ENCODE measurements at regions not wholly inside any gene's neighbourhood (a gene's known extent, or its start where the extent isn't known, plus 50 kb on each side); places are given as distances from the start of the nearest gene placed in this dataset.

GRCh38 chr14:66139432-66139831 is 346.7 kb upstream of the CCDC196 start:
- Histone ChIP-seq H3K4me1 (ENCODE audit: low read length) (no peaks in the 10 kb centered on the region), H4K20me1 (ENCODE audit: insufficient read depth, low read length) (no peaks in the 10 kb centered on the region), H3K79me2 (ENCODE audit: low read length) (no peaks in the 10 kb centered on the region), H3K9ac (ENCODE audit: low read length) (no peak overlapping the region), H3K4me2 (ENCODE audit: low read depth, low read length) (no peak overlapping the region), H2AFZ (ENCODE audit: low read length) (no peak overlapping the region), H3K4me3 (ENCODE audit: low read length) (no peak overlapping the region), H3K27me3 (replicated peaks; ENCODE audit: insufficient read depth, low read length) (no peaks in the 10 kb centered on the region), H3F3A (ENCODE audit: insufficient read depth, low read length) (no peaks in the 10 kb centered on the region), H3K9me2 (replicated peaks; ENCODE audit: insufficient read depth, low read length) (no peaks in the 10 kb centered on the region), H3K9me3 (replicated peaks; ENCODE audit: insufficient read depth, low read length) (no peaks in the 10 kb centered on the region), H3K27ac (ENCODE audit: low read length) (no peak overlapping the region), H3K36me3 (replicated peaks; ENCODE audit: insufficient read depth, low read length) (no peaks in the 10 kb centered on the region)
- TF ChIP-seq EZH2 (optimal IDR thresholded peaks at IDR 0.05; ENCODE audit: low read depth, low read length) (no peak), EZH2phosphoT487 (IDR thresholded peaks at IDR 0.05; ENCODE audit: low read length) (no peak), CTCF (IDR thresholded peaks at IDR 0.05; ENCODE audit: low read length) (no peak)
- no peak for DNase-seq

- DNase-seq, result peak; percentile 31
- Histone ChIP-seq H4K20me1 (ENCODE audit: insufficient read depth, low read length) (no peaks in the 10 kb centered on the region), H3K4me2 (ENCODE audit: low read depth, low read length) (no peak overlapping the region), H3K4me1 (ENCODE audit: low read length) (no peaks in the 10 kb centered on the region), H3K9me2 (replicated peaks; ENCODE audit: insufficient read depth, low read length) (no peaks in the 10 kb centered on the region), H3K36me3 (replicated peaks; ENCODE audit: insufficient read depth, low read length) (no peaks in the 10 kb centered on the region), H3F3A (ENCODE audit: insufficient read depth, low read length) (no peaks in the 10 kb centered on the region), H3K27ac (ENCODE audit: low read length) (no peak overlapping the region), H3K79me2 (ENCODE audit: low read length) (no peaks in the 10 kb centered on the region), H3K27me3 (replicated peaks; ENCODE audit: insufficient read depth, low read length) (no peaks in the 10 kb centered on the region), H3K4me3 (ENCODE audit: low read length) (no peak overlapping the region), H3K9ac (ENCODE audit: low read length) (no peak overlapping the region), H3K9me3 (replicated peaks; ENCODE audit: insufficient read depth, low read length) (no peaks in the 10 kb centered on the region), H2AFZ (ENCODE audit: low read length) (no peak overlapping the region)
- no peak for TF ChIP-seq EZH2phosphoT487 (IDR thresholded peaks at IDR 0.05; ENCODE audit: low read length)
- TF ChIP-seq CTCF (IDR thresholded peaks at IDR 0.05; ENCODE audit: low read length), result no peak
- TF ChIP-seq EZH2 (optimal IDR thresholded peaks at IDR 0.05; ENCODE audit: low read depth, low read length), result no peak
Observed at GRCh38 chr14:66140213-66140918, 345.8 kb upstream of the CCDC196 start.

GRCh38 chr14:66140963-66141362 is 345.2 kb upstream of the CCDC196 start:
- no peaks in the 10 kb centered on the region for H3K9me3 ChIP-seq (replicated peaks; ENCODE audit: insufficient read depth, low read length)
- H3K27ac ChIP-seq (ENCODE audit: low read length), result no peak overlapping the region
- no peak for DNase-seq
- no peaks in the 10 kb centered on the region for H3F3A ChIP-seq (ENCODE audit: insufficient read depth, low read length)
- H3K79me2 ChIP-seq (ENCODE audit: low read length), result no peaks in the 10 kb centered on the region
- H3K4me1 ChIP-seq (ENCODE audit: low read length), result no peaks in the 10 kb centered on the region
- TF ChIP-seq CTCF (IDR thresholded peaks at IDR 0.05; ENCODE audit: low read length), result no peak
- no peak for TF ChIP-seq EZH2phosphoT487 (IDR thresholded peaks at IDR 0.05; ENCODE audit: low read length)
- no peak for TF ChIP-seq EZH2 (optimal IDR thresholded peaks at IDR 0.05; ENCODE audit: low read depth, low read length)
- H2AFZ ChIP-seq (ENCODE audit: low read length), result no peak overlapping the region
- H3K4me2 ChIP-seq (ENCODE audit: low read depth, low read length), result no peak overlapping the region
- H3K27me3 ChIP-seq (replicated peaks; ENCODE audit: insufficient read depth, low read length), result no peaks in the 10 kb centered on the region
- no peak overlapping the region for H3K9ac ChIP-seq (ENCODE audit: low read length)
- no peaks in the 10 kb centered on the region for H3K9me2 ChIP-seq (replicated peaks; ENCODE audit: insufficient read depth, low read length)
- H3K4me3 ChIP-seq (ENCODE audit: low read length), result no peak overlapping the region
- no peaks in the 10 kb centered on the region for H3K36me3 ChIP-seq (replicated peaks; ENCODE audit: insufficient read depth, low read length)
- H4K20me1 ChIP-seq (ENCODE audit: insufficient read depth, low read length), result no peaks in the 10 kb centered on the region
